Osteocyte (in vitro differentiated cells): ENCODE measurements at regions not wholly inside any gene's neighbourhood (a gene's known extent, or its start where the extent isn't known, plus 50 kb on each side); places are given as distances from the start of the nearest gene placed in this dataset.

Source experiments
- DNase-seq: peaks from one replicate; pipeline ENCODE4 v3.0.0; 2021; ENCODE audit warnings: mixed read lengths; ENCODE audit not compliant: unreplicated experiment; ENCODE audit errors: extremely low spot score
- H3K27ac Mint-ChIP-seq: one replicate; pipeline ENCODE4 v1.8.0; 2021; ENCODE audit warnings: mild to moderate bottlenecking, mixed read lengths; ENCODE audit not compliant: unreplicated experiment
- H3K27me3 Mint-ChIP-seq: one replicate; pipeline ENCODE4 v1.8.0; 2021; ENCODE audit warnings: mixed read lengths; ENCODE audit not compliant: unreplicated experiment
- H3K36me3 Mint-ChIP-seq: one replicate; pipeline ENCODE4 v1.8.0; 2021; ENCODE audit warnings: mixed read lengths; ENCODE audit not compliant: unreplicated experiment
- H3K4me1 Mint-ChIP-seq: one replicate; pipeline ENCODE4 v1.8.0; 2021; ENCODE audit warnings: mixed read lengths; ENCODE audit not compliant: unreplicated experiment
- H3K4me3 Mint-ChIP-seq: one replicate; pipeline ENCODE4 v1.8.0; 2021; ENCODE audit warnings: mild to moderate bottlenecking, moderate library complexity, mixed read lengths; ENCODE audit not compliant: unreplicated experiment
- H3K9me3 Mint-ChIP-seq: one replicate; pipeline ENCODE4 v1.8.0; 2021; ENCODE audit warnings: mixed read lengths; ENCODE audit not compliant: unreplicated experiment
- CTCF ChIP-seq: fragments of 200-600 bp; sonication (generic); IDR thresholded peaks from 2 replicates; pipeline ENCODE4 v1.5.0; 2021; ENCODE audit warnings: antibody characterized with exemption, mild to moderate bottlenecking, moderate library complexity

- no peak overlapping the region for H3K4me3 Mint-ChIP-seq
- no peak overlapping the region for H3K27ac Mint-ChIP-seq
- TF ChIP-seq CTCF = no peak
- peaks cover 15% of the 10 kb centered on the region for H3K9me3 Mint-ChIP-seq
- H3K4me1 Mint-ChIP-seq = no peaks in the 10 kb centered on the region
- no peaks in the 10 kb centered on the region for H3K27me3 Mint-ChIP-seq
- no peaks in the 10 kb centered on the region for H3K36me3 Mint-ChIP-seq
- no peak for DNase-seq
These were observed 350.7 kb upstream of the MYT1L start for GRCh38 chr2:2681711-2682251.

GRCh38 chr2:2681085-2681484 lies 350.0 kb upstream of the MYT1L start:
- Mint-ChIP-seq H3K4me3 (no peak overlapping the region), H3K9me3 (peaks cover 15% of the 10 kb centered on the region), H3K4me1 (no peaks in the 10 kb centered on the region), H3K27me3 (no peaks in the 10 kb centered on the region), H3K36me3 (no peaks in the 10 kb centered on the region), H3K27ac (no peak overlapping the region)
- TF ChIP-seq CTCF = no peak
- no peak for DNase-seq

DNA sequence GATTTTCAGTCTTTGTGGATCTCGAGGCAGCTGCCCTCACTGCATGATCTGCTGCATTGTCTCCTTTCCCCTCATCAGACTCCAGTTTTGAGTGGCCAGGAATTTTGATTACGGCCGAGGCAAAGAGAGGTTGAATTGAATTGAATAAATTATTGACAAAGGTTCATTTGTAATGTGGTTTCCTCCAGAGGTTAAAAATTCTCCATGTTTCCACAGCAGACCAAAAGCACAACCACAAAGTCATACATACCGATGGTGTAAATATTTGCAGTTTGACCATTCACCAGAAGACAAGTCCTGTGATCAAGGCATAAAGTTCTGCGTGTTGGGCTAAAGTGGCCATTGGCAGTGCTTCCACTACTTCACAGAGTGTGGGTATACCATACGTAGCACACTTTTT lies 343.8 kb upstream of the MYT1L start:
- no peak overlapping the region for H3K4me3 Mint-ChIP-seq
- DNase-seq = no peak
- no peaks in the 10 kb centered on the region for H3K27me3 Mint-ChIP-seq
- TF ChIP-seq CTCF = no peak
- no peaks in the 10 kb centered on the region for H3K4me1 Mint-ChIP-seq
- no peak overlapping the region for H3K27ac Mint-ChIP-seq
- no peaks in the 10 kb centered on the region for H3K36me3 Mint-ChIP-seq
- H3K9me3 Mint-ChIP-seq = peaks cover 43% of the 10 kb centered on the region

DNA sequence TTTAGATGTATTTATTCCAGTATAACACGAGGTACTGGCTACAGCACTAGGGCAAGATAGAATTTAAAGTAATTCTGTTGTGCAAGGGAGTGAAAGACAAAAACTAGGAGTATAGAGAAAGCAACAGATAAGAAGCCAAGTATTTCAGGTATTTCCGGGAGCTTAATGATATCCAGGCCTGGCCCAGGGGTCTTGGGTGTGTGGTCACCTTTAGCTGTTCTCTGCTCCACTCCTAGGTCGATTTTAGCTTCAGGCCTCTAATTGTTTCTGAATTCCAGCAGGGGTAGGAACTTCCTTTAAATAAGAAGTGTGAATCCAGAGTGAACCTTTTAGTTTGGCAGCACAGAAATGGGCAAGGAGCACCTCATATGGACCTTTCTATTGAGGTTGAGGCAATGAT lies 342.3 kb upstream of the MYT1L start:
- DNase-seq = no peak
- TF ChIP-seq CTCF = no peak
- Mint-ChIP-seq H3K36me3 (no peaks in the 10 kb centered on the region), H3K27ac (no peak overlapping the region), H3K27me3 (no peaks in the 10 kb centered on the region), H3K9me3 (peaks cover 43% of the 10 kb centered on the region), H3K4me3 (no peak overlapping the region), H3K4me1 (no peaks in the 10 kb centered on the region)

GRCh38 chr2:2672249-2672648 lies 341.2 kb upstream of the MYT1L start:
- Mint-ChIP-seq H3K9me3 (peaks cover 41% of the 10 kb centered on the region), H3K27ac (no peak overlapping the region), H3K36me3 (no peaks in the 10 kb centered on the region), H3K4me1 (no peaks in the 10 kb centered on the region), H3K27me3 (no peaks in the 10 kb centered on the region), H3K4me3 (no peak overlapping the region)
- TF ChIP-seq CTCF = no peak
- no peak for DNase-seq
